Colonic mucosa (tissue), 4 donors: ENCODE measurements at regions not wholly inside any gene's neighbourhood (a gene's known extent, or its start where the extent isn't known, plus 50 kb on each side); places are given as distances from the start of the nearest gene placed in this dataset.
"Not testable (repeated sequence)": the region's sequence is repeated elsewhere in the genome, so short reads cannot be mapped to it uniquely, and the experiment has no call there.

Experiments used
- DNase-seq: peaks from one replicate; pipeline ENCODE4 v3.0.0-alpha.2; 2020
- H3K27ac ChIP-seq: fragments of 200-600 bp; one replicate; pipeline ENCODE4 v1.8.0; 2021
- H3K27me3 ChIP-seq: fragments of 200-600 bp; one replicate; pipeline ENCODE4 v1.8.0; 2021
- H3K36me3 ChIP-seq: fragments of 200-600 bp; one replicate; pipeline ENCODE4 v1.8.0; 2021
- H3K4me1 ChIP-seq: fragments of 200-600 bp; one replicate; pipeline ENCODE4 v1.8.0; 2021; ENCODE audit warnings: mild to moderate bottlenecking
- H3K4me3 ChIP-seq: fragments of 200-600 bp; one replicate; pipeline ENCODE4 v1.8.0; 2021
- H3K9ac ChIP-seq, 2 donors: one replicate each; pipeline ENCODE4 v1.7.0; 2013; ENCODE audit warnings: control low read depth in 2 of 2, low read depth in 2 of 2, low read length in 2 of 2
- H3K9me3 ChIP-seq: fragments of 200-600 bp; one replicate; pipeline ENCODE4 v1.8.0; 2021
- CTCF ChIP-seq: fragments of 200-600 bp; IDR thresholded peaks from one replicate; pipeline ENCODE4 v1.8.0; 2022; ENCODE audit warnings: antibody characterized with exemption, mild to moderate bottlenecking
- intact Hi-C: fragments of 100-400 bp; cut with DNase I; formaldehyde crosslinking; loops from one replicate; pipeline ENCODE4 v1.14.1; 2022
- donor health status: healthy.
- donor health status: DM: no; HTN: no; CAD: no.
- donor health status: DM: no; HTN: no; CAD: no.

DNA sequence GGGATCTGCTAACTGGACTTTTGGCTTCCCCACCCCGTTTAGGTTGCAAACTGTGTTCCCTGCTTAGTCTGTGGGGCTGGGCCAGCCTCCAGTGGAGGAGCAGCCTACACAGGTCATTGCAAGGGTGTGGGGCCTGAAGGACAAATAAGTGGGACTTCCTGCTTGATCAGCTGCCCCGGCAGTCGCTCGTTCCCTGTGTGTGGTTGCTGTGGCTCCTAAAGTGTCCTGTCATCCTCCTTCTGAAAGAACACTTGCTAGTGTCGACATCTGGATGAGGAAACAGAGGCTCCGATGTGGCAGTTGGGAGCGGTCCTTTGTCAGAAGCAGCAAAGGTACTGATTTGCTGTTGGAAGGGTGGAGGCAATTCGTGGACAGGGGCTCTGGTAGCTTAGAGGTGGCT is 88.9 kb upstream of the TBCA start:
- TF ChIP-seq CTCF, result no peak
- Histone ChIP-seq H3K27me3 (no peaks in the 10 kb centered on the region), H3K4me3 (no peak overlapping the region), H3K27ac (no peak overlapping the region), H3K36me3 (no peaks in the 10 kb centered on the region), H3K9ac (no peak overlapping the region), H3K4me1 (no peaks in the 10 kb centered on the region), H3K9me3 (no peaks in the 10 kb centered on the region)
- no peak for DNase-seq
- intact Hi-C loops, result no loop called here

- no peak for DNase-seq
- TF ChIP-seq CTCF, result no peak
- Histone ChIP-seq H3K4me1 (no peaks in the 10 kb centered on the region), H3K4me3 (no peak overlapping the region), H3K9me3 (no peaks in the 10 kb centered on the region), H3K27ac (no peak overlapping the region), H3K9ac (no peak overlapping the region), H3K27me3 (no peaks in the 10 kb centered on the region), H3K36me3 (no peaks in the 10 kb centered on the region)
- intact Hi-C loops, result no loop called here
Observed at GRCh38 chr5:77863181-77863580, 87.0 kb upstream of the TBCA start.

DNA sequence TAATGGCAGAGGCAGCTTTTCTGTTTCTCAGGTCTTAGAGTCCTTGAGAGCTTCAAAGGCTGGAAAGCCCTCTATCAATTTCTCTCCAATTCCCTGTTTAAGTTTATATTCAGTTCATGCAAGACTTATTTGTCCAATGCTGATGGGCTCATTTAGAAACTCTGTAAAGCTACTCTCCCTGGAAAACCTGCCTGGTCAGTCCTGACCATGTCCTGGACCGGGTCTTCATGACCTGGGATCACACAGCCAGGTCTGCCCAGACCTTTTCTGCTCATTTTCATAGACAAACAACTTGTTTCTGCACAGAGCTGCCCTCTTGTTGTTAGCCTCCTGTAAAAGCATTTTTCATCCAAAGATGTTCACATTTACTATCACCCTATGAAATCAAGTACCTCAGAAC is 85.4 kb upstream of the TBCA start:
- H3K9me3 ChIP-seq, result no peaks in the 10 kb centered on the region
- H3K27ac ChIP-seq, result no peak overlapping the region
- H3K4me3 ChIP-seq, result no peak overlapping the region
- DNase-seq, result no peak
- no peaks in the 10 kb centered on the region for H3K4me1 ChIP-seq
- H3K27me3 ChIP-seq, result no peaks in the 10 kb centered on the region
- intact Hi-C loops, result no loop called here
- H3K36me3 ChIP-seq, result no peaks in the 10 kb centered on the region
- H3K9ac ChIP-seq, result no peak overlapping the region
- TF ChIP-seq CTCF, result no peak

- H3K4me1 ChIP-seq, result no peaks in the 10 kb centered on the region
- no peak for DNase-seq
- no peaks in the 10 kb centered on the region for H3K9me3 ChIP-seq
- TF ChIP-seq CTCF, result no peak
- no peaks in the 10 kb centered on the region for H3K27me3 ChIP-seq
- no peaks in the 10 kb centered on the region for H3K36me3 ChIP-seq
- H3K9ac ChIP-seq, result no peak overlapping the region
- no peak overlapping the region for H3K4me3 ChIP-seq
- intact Hi-C loops, result no loop called here
- no peak overlapping the region for H3K27ac ChIP-seq
Observed at GRCh38 chr5:77859306-77859705, 83.2 kb upstream of the TBCA start.

GRCh38 chr5:77858678-77859077 is 82.5 kb upstream of the TBCA start:
- H3K4me3 ChIP-seq, H3K27ac ChIP-seq, intact Hi-C loops, H3K9ac ChIP-seq, H3K36me3 ChIP-seq, H3K4me1 ChIP-seq, H3K27me3 ChIP-seq, DNase-seq, H3K9me3 ChIP-seq: not testable (repeated sequence)

DNA sequence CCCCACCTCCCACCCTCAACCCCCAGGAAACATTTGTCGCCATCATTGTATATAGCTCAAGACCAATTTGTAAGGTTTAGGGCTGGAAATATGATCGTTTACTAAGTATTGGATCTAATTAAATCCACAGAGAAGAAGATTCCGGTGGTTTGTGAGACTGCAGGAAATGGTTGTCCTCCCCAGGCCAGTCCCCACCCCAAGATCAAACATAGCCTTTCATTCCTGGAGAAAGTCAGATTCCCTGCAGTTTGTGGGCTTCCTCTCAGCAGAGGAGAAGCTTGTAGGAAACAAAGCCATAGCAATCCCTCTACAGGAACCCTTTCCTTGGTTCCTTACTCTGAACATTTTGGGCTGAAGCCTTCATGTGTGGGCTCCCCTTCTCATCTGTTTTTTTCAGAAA is 79.2 kb upstream of the TBCA start:
- intact Hi-C loops, result no loop called here

More for the DNA sequence above, 79.2 kb upstream of the TBCA start:
- no peak overlapping the region for H3K4me3 ChIP-seq
- no peaks in the 10 kb centered on the region for H3K9me3 ChIP-seq
- no peak for DNase-seq
- H3K27ac ChIP-seq, result no peak overlapping the region
- H3K36me3 ChIP-seq, result no peaks in the 10 kb centered on the region
- H3K9ac ChIP-seq, result no peak overlapping the region
- no peaks in the 10 kb centered on the region for H3K4me1 ChIP-seq
- no peak for TF ChIP-seq CTCF
- peaks cover 9% of the 10 kb centered on the region for H3K27me3 ChIP-seq
